H1 (cell line): ENCODE measurements at regions not wholly inside any gene's neighbourhood (a gene's known extent, or its start where the extent isn't known, plus 50 kb on each side); places are given as distances from the start of the nearest gene placed in this dataset.

ENCODE experiments used
- CTCF ChIA-PET: fragments of 300-600 bp; sonication (Branson Sonifier 250); formaldehyde crosslinking; loops from one replicate; lab custom pipeline; 2021; ENCODE audit not compliant: partially characterized antibody; lab: Charles Lee
- POLR2A ChIA-PET: fragments of 300-600 bp; sonication (Branson Sonifier 250); formaldehyde crosslinking; loops from one replicate; lab custom pipeline; 2021; ENCODE audit warnings: inconsistent platforms; ENCODE audit not compliant: partially characterized antibody; lab: Charles Lee
- DNase-seq, 2 experiments: peaks; one replicate each; pipeline versions ENCODE4 v3.0.0 to v3.0.0-alpha.2; 2010 to 2022; ENCODE audit warnings: low spot score in 2 of 2, low read depth in 1 of 2, mixed read lengths in 1 of 2
- FAIRE-seq: peaks from 2 replicates; lab custom pipeline; 2011; peaks lifted over from hg19 to GRCh38; lab: Jason Lieb, UNC
- H2AFZ ChIP-seq: 2 replicates; pipeline ENCODE4 v1.8.1; 2012; ENCODE audit warnings: low read length, inconsistent platforms
- H2AK5ac ChIP-seq: 2 replicates; pipeline ENCODE4 v1.6.1; 2013; ENCODE audit warnings: low read depth, low read length
- H2BK120ac ChIP-seq: replicated peaks from 2 replicates; pipeline ENCODE3; 2013; ENCODE audit warnings: low read depth, low read length, inconsistent platforms
- H2BK12ac ChIP-seq: 2 replicates; pipeline ENCODE4 v1.6.1; 2013; ENCODE audit warnings: low read depth, low read length
- H2BK15ac ChIP-seq: 2 replicates; pipeline ENCODE4 v1.6.1; 2013; ENCODE audit warnings: low read length
- H2BK20ac ChIP-seq: 2 replicates; pipeline ENCODE4 v1.6.1; 2013; ENCODE audit warnings: low read length
- H2BK5ac ChIP-seq: 2 replicates; pipeline ENCODE4 v1.6.1; 2013; ENCODE audit warnings: low read depth, low read length
- H3K14ac ChIP-seq: 2 replicates; pipeline ENCODE4 v1.6.1; 2013; ENCODE audit warnings: inconsistent platforms; ENCODE audit not compliant: insufficient read length
- H3K18ac ChIP-seq: 2 replicates; pipeline ENCODE4 v1.6.1; 2013; ENCODE audit warnings: low read length; ENCODE audit errors: extremely low read depth
- H3K23ac ChIP-seq: 2 replicates; pipeline ENCODE4 v1.6.1; 2013; ENCODE audit warnings: inconsistent platforms; ENCODE audit not compliant: insufficient read length
- H3K23me2 ChIP-seq: 2 replicates; pipeline ENCODE4 v1.6.1; 2013; ENCODE audit warnings: low read depth, low read length
- H3K27ac ChIP-seq: 2 replicates; pipeline ENCODE4 v1.6.1; 2011; ENCODE audit warnings: low read depth, low read length, inconsistent platforms
- H3K27me3 ChIP-seq, 4 experiments: replicated peaks in 1 of 4; 1 replicate in 1 of 4; 2 replicates in 3 of 4; pipeline versions ENCODE4 v1.6.1 to v1.8.1; 2011 to 2013; ENCODE audit warnings: low read length in 3 of 4, mild to moderate bottlenecking in 3 of 4, inconsistent platforms in 2 of 4, mixed read lengths in 2 of 4, moderate library complexity in 1 of 4; ENCODE audit not compliant: control insufficient read depth in 3 of 4, insufficient read depth in 3 of 4; ENCODE audit errors: extremely low read depth in 1 of 4
- H3K36me3 ChIP-seq, 4 experiments: 2 replicates each; pipeline versions ENCODE4 v1.6.1 to v1.8.1; 2011 to 2013; ENCODE audit warnings: mild to moderate bottlenecking in 4 of 4, low read length in 3 of 4, moderate library complexity in 2 of 4, control low read depth in 1 of 4, inconsistent platforms in 1 of 4; ENCODE audit not compliant: insufficient read depth in 4 of 4, control insufficient read depth in 2 of 4
- H3K4ac ChIP-seq: replicated peaks from 2 replicates; pipeline ENCODE3; 2013; ENCODE audit warnings: low read length, low read depth, mixed read lengths, inconsistent platforms; ENCODE audit not compliant: insufficient read length
- H3K4me1 ChIP-seq, 4 experiments: replicated peaks in 1 of 4; 1 replicate in 1 of 4; 2 replicates in 3 of 4; pipeline versions ENCODE4 v1.6.1 to v1.8.1; 2011 to 2013; ENCODE audit warnings: low read length in 3 of 4, inconsistent platforms in 2 of 4, mixed read lengths in 1 of 4; ENCODE audit not compliant: insufficient read depth in 4 of 4, control insufficient read depth in 3 of 4
- H3K4me2 ChIP-seq, 2 experiments: 2 replicates each; pipeline versions ENCODE4 v1.6.1 to v1.8.1; 2011 to 2013; ENCODE audit warnings: low read depth in 2 of 2, low read length in 2 of 2, control low read depth in 1 of 2, inconsistent platforms in 1 of 2, mild to moderate bottlenecking in 1 of 2; ENCODE audit not compliant: insufficient read depth in 1 of 2
- H3K4me3 ChIP-seq, 4 experiments: fragments of 200-600, 300-600 bp in 1 of 4; sonication (generic), shearing (Covaris generic), sonication (Bioruptor Twin) in 1 of 4; 2 replicates each; pipeline versions ENCODE4 v1.5.1 to v1.8.1; 2011 to 2016; ENCODE audit warnings: low read length in 4 of 4, low read depth in 3 of 4, control low read depth in 2 of 4, inconsistent platforms in 2 of 4, mild to moderate bottlenecking in 2 of 4, mixed read lengths in 1 of 4, moderate library complexity in 1 of 4; ENCODE audit not compliant: insufficient read depth in 2 of 4; ENCODE audit errors: extremely low read depth in 1 of 4
- H3K56ac ChIP-seq: replicated peaks from 2 replicates; pipeline ENCODE3; 2013; ENCODE audit warnings: low read depth, mild to moderate bottlenecking, mixed read lengths, low read length, inconsistent platforms; ENCODE audit not compliant: insufficient read length
- H3K79me1 ChIP-seq: 2 replicates; pipeline ENCODE4 v1.6.1; 2013; ENCODE audit warnings: low read depth, low read length, control low read depth
- H3K79me2 ChIP-seq, 2 experiments: 2 replicates each; pipeline versions ENCODE4 v1.6.1 to v1.8.1; 2012 to 2013; ENCODE audit warnings: low read length in 2 of 2, mild to moderate bottlenecking in 2 of 2, inconsistent platforms in 1 of 2; ENCODE audit not compliant: insufficient read depth in 2 of 2, control insufficient read depth in 1 of 2
- H3K9ac ChIP-seq, 4 experiments: replicated peaks in 1 of 4; 1 replicate in 1 of 4; 2 replicates in 3 of 4; pipeline versions ENCODE4 v1.6.1 to v1.8.1; 2011 to 2013; ENCODE audit warnings: low read depth in 3 of 4, low read length in 3 of 4, control low read depth in 2 of 4, mild to moderate bottlenecking in 2 of 4, moderate library complexity in 2 of 4, inconsistent platforms in 1 of 4; ENCODE audit errors: extremely low read depth in 1 of 4
- H3K9me3 ChIP-seq, 2 experiments: 2 replicates each; pipeline versions ENCODE4 v1.6.1 to v1.8.1; 2012 to 2013; ENCODE audit warnings: mild to moderate bottlenecking in 2 of 2, moderate library complexity in 2 of 2, control low read depth in 1 of 2, inconsistent platforms in 1 of 2, low read depth in 1 of 2, low read length in 1 of 2, mixed read lengths in 1 of 2; ENCODE audit not compliant: insufficient read depth in 2 of 2
- H4K20me1 ChIP-seq, 2 experiments: replicated peaks in 1 of 2; 2 replicates each; pipeline versions ENCODE3 to v1.8.1; 2011 to 2013; ENCODE audit warnings: inconsistent platforms in 2 of 2, low read length in 2 of 2, mild to moderate bottlenecking in 1 of 2; ENCODE audit not compliant: insufficient read depth in 2 of 2, control insufficient read depth in 1 of 2
- H4K5ac ChIP-seq: 2 replicates; pipeline ENCODE4 v1.6.1; 2013; ENCODE audit warnings: low read length, low read depth, mixed read lengths, inconsistent platforms; ENCODE audit not compliant: insufficient read length
- H4K8ac ChIP-seq: 2 replicates; pipeline ENCODE4 v1.8.0; 2013; ENCODE audit warnings: mild to moderate bottlenecking, moderate library complexity, low read length, inconsistent platforms; ENCODE audit not compliant: insufficient read depth; ENCODE audit errors: extremely low read depth
- H4K91ac ChIP-seq: replicated peaks from 2 replicates; pipeline ENCODE3; 2013; ENCODE audit warnings: low read length, mixed read lengths, inconsistent platforms; ENCODE audit not compliant: insufficient read length
- BACH1 ChIP-seq: IDR thresholded peaks from 2 replicates; pipeline ENCODE4 v1.6.1; 2012; ENCODE audit warnings: low read length, improper control_type of control experiment
- BCL11A ChIP-seq, 2 experiments: IDR thresholded peaks; one replicate each; pipeline ENCODE4 v1.6.1; 2011; ENCODE audit warnings: low read depth in 2 of 2, low read length in 2 of 2, mild to moderate bottlenecking in 2 of 2
- BRCA1 ChIP-seq: IDR thresholded peaks from 2 replicates; pipeline ENCODE4 v1.6.1; 2012; ENCODE audit warnings: low read depth, low read length, improper control_type of control experiment
- CBX5 ChIP-seq: fragments of 300-800, 300-1000 bp; sonication (generic); IDR thresholded peaks from 2 replicates; pipeline ENCODE4 v1.7.1; 2016; ENCODE audit warnings: antibody characterized with exemption, low read length, low read depth
- HDAC6 ChIP-seq: IDR thresholded peaks from one replicate; pipeline ENCODE4 v1.7.1; 2012; ENCODE audit warnings: low read depth, mild to moderate bottlenecking, inconsistent platforms, low read length, moderate library complexity
- JUN ChIP-seq: IDR thresholded peaks from 2 replicates; pipeline ENCODE4 v1.6.1; 2011; ENCODE audit warnings: low read depth, mild to moderate bottlenecking, improper control_type of control experiment, low read length
- MAFK ChIP-seq: IDR thresholded peaks from 2 replicates; pipeline ENCODE4 v1.6.1; 2012; ENCODE audit warnings: low read depth, mild to moderate bottlenecking, improper control_type of control experiment, low read length
- POLR2AphosphoS5 ChIP-seq: IDR thresholded peaks from 2 replicates; pipeline ENCODE4 v1.6.1; 2011; ENCODE audit warnings: low read depth, low read length
- RNF2 ChIP-seq: fragments of 200-900, 300-1000 bp; sonication (generic); IDR thresholded peaks from 2 replicates; pipeline ENCODE4 v1.7.1; 2016; ENCODE audit warnings: borderline replicate concordance, low read depth, mild to moderate bottlenecking, antibody characterized with exemption, low read length; ENCODE audit not compliant: poor library complexity, severe bottlenecking; ENCODE audit errors: missing control alignments
- RXRA ChIP-seq: IDR thresholded peaks from 2 replicates; pipeline ENCODE4 v1.6.1; 2011; ENCODE audit warnings: low read depth, mild to moderate bottlenecking, low read length, moderate library complexity; ENCODE audit not compliant: insufficient read depth
- SIN3A ChIP-seq, 2 experiments: IDR thresholded peaks in 1 of 2; conservative IDR thresholded peaks in 1 of 2; 2 replicates each; pipeline ENCODE4 v1.6.1; 2011 to 2012; ENCODE audit warnings: low read length in 2 of 2, improper control_type of control experiment in 1 of 2, low read depth in 1 of 2, mild to moderate bottlenecking in 1 of 2
- SP1 ChIP-seq: IDR thresholded peaks from 2 replicates; pipeline ENCODE4 v1.6.1; 2011; ENCODE audit warnings: low read depth, low read length
- WGBS, 2 experiments: shearing (Covaris generic) in 1 of 2; methylation state at CpG; one replicate each; pipeline versions ENCODE4 v1.1.6 to v1.1.7; 2013 to 2015; ENCODE audit warnings: low lambda C conversion rate in 2 of 2, mixed read lengths in 2 of 2, inconsistent platforms in 1 of 2, low coverage in 1 of 2, missing lambda C conversion rate in 1 of 2; ENCODE audit not compliant: insufficient replicate concordance in 2 of 2, insufficient coverage in 1 of 2, insufficient read length in 1 of 2; ENCODE audit errors: extremely low coverage in 1 of 2, missing lambda C conversion rate in 1 of 2; 5-methylcytosine and 5-hydroxymethylcytosine counted together

DNA sequence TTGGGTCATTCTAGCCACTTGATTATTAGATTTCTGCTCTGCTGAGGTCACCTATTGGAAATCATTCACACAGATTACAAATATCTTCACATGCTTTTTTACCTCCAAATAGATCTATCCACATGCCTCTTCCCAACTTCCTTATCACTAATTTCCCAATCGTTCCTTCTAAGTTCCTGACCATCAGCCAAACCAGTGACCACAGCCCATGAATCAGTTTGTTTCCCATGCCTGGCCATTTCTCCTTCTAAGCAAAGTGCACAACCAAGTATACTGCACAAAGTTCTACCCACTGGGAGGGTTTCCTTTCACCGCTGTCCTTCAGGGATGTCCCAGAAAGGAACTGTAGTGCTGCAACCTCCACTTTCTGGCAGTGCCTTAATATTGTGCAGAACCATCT lies 140.5 kb upstream of the SYNDIG1 start:
- POLR2A ChIA-PET, result no interaction called here
- no peak for FAIRE-seq
- 93 to 100% methylated on average over 1 to 2 of the region's 2 CpGs for WGBS, 2 experiments

More for the DNA sequence above, 140.5 kb upstream of the SYNDIG1 start:
- H2BK20ac ChIP-seq, result no peak overlapping the region
- H3K4ac ChIP-seq, result no peak overlapping the region
- H3K4me3 ChIP-seq, result no peak overlapping the region
- no peak overlapping the region for H3K56ac ChIP-seq
- H3K4me2 ChIP-seq, result no peak overlapping the region
- H4K5ac ChIP-seq, result no peak overlapping the region
- H3K9me3 ChIP-seq, result no peaks in the 10 kb centered on the region
- no peaks in the 10 kb centered on the region; a peak in 1 of 7 replicates for H3K4me1 ChIP-seq
- H4K91ac ChIP-seq, result no peak overlapping the region
- no peak overlapping the region for H4K8ac ChIP-seq
- H2BK15ac ChIP-seq, result no peak overlapping the region
- TF ChIP-seq BCL11A (IDR thresholded peaks at IDR 0.05; ENCODE audit: low read depth in 2 of 2, low read length in 2 of 2), result no peak
- no peak for TF ChIP-seq POLR2AphosphoS5
- no peak for TF ChIP-seq BRCA1
- no peak for TF ChIP-seq JUN
- TF ChIP-seq RXRA, result no peak
- no peak for TF ChIP-seq RNF2
- no peak for TF ChIP-seq CBX5
- no peak for TF ChIP-seq BACH1
- TF ChIP-seq MAFK, result no peak
- no peak for TF ChIP-seq SP1
- no peak for TF ChIP-seq SIN3A (conservative IDR thresholded peaks at IDR 0.05 in 1 of 2, IDR thresholded peaks at IDR 0.05 in 1 of 2; ENCODE audit: low read depth in 1 of 2, low read length in 2 of 2)
- TF ChIP-seq HDAC6, result no peak
- no peak overlapping the region for H2BK120ac ChIP-seq
- H2BK12ac ChIP-seq, result no peak overlapping the region
- no peak overlapping the region for H2AFZ ChIP-seq
- no peak overlapping the region for H3K23ac ChIP-seq
- no peak overlapping the region for H3K14ac ChIP-seq
- H3K79me1 ChIP-seq, result no peaks in the 10 kb centered on the region
- H3K27me3 ChIP-seq, result no peaks in the 10 kb centered on the region
- no peaks in the 10 kb centered on the region for H3K23me2 ChIP-seq
- no peak overlapping the region for H3K9ac ChIP-seq
- H2BK5ac ChIP-seq, result no peak overlapping the region
- no peak for DNase-seq
- no peak overlapping the region for H3K18ac ChIP-seq
- no peaks in the 10 kb centered on the region for H3K36me3 ChIP-seq
- H4K20me1 ChIP-seq, result no peaks in the 10 kb centered on the region
- H3K79me2 ChIP-seq, result no peaks in the 10 kb centered on the region
- no peak overlapping the region for H3K27ac ChIP-seq
- CTCF ChIA-PET, result no interaction called here
- H2AK5ac ChIP-seq, result no peak overlapping the region
